GM12892 (cell line): ENCODE measurements at regions not wholly inside any gene's neighbourhood (a gene's known extent, or its start where the extent isn't known, plus 50 kb on each side); places are given as distances from the start of the nearest gene placed in this dataset.
"Not testable (repeated sequence)": the region's sequence is repeated elsewhere in the genome, so short reads cannot be mapped to it uniquely, and the experiment has no call there.

Source experiments
- DNase-seq: peaks from one replicate; pipeline ENCODE4 v3.0.0; 2011; ENCODE audit not compliant: insufficient read length
- FAIRE-seq: peaks from 2 replicates; lab custom pipeline; 2011; peaks lifted over from hg19 to GRCh38; lab: Jason Lieb, UNC
- POLR2A ChIP-seq: IDR thresholded peaks from 2 replicates; pipeline ENCODE4 v1.6.1; 2011; ENCODE audit warnings: low read depth, low read length, control low read depth
- POLR2AphosphoS5 ChIP-seq: IDR thresholded peaks from 2 replicates; pipeline ENCODE4 v1.6.1; 2011; ENCODE audit warnings: low read depth, low read length, control low read depth
- TAF1 ChIP-seq: IDR thresholded peaks from 2 replicates; pipeline ENCODE4 v1.6.1; 2011; ENCODE audit warnings: low read depth, mild to moderate bottlenecking, control low read depth, low read length, borderline replicate concordance

DNA sequence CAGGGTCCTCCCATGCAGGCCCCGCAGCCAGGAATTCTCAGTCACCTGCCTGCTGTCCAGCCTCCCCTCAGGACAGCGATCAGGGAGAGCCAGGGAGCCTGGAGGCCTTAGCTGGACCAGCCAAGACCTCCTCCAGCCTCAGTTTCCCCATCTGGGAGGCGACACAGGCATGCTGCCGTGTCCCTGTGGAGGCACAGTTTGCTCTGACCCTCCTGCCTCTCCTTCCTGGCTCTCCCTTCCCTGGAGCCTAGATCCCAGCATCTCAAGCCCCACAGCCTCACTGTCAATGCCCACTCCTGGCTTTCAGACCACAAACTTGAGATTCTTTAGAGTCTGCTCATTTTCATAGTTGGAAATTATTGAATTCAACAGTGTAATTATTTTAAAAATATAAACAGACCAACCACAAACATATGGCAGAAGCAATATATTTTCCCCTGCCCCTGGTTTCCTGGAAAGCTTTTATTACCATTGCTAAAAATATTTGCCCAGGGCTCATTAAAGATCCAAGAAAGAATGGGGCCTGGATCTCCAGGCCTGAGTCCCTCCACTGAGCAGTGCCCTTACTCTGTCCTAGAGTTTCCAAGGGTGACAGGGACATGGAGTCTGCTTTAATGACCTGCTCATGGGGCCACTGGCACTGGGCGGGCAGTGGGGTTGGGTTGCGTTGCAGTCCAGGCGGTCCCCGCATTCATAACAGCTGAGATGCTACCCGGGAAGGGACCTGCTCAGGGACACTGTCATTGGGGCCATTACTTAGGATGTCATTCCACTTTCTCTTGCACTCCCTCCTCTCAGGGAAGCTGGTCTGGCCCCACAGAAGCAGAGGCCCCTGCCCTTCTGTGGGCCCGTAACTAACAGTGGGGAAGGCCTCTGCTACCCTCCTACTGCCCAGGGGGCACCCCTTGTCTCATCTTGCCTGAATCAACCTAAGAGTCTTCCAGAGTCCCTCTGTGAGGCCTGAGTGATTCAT is 81.6 kb upstream of the CHST15 start:
- DNase-seq (no peak), FAIRE-seq (no peak)
- TF ChIP-seq TAF1 (no peak), POLR2AphosphoS5 (no peak), POLR2A (no peak)

DNA sequence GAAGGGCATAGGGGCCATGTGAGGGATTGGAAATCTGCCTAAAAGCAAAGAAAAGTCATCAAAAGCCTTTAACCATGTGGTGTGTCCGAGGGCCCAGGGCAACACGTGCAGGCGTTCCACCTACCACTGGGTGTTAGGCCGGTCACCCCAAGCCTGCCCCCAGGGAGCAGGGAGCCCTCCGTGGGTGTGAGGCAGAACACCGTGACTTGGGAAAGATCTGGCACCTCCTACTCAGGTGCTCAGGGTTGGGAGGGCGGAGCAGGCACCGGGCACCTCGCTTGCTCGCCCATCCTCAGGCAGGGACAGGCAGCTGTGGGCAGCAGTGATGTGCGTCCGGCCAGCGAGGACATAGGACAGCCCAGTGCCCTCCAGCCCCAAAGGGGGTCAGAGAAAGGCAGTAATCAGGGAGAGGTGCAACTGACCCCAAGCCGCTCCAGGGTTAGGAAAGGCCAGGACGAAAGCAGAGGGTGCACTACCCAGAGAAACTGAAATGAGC is 80.7 kb upstream of the CHST15 start:
- DNase-seq (no peak), FAIRE-seq (no peak)
- TF ChIP-seq POLR2AphosphoS5 (no peak), TAF1 (no peak), POLR2A (no peak)

DNA sequence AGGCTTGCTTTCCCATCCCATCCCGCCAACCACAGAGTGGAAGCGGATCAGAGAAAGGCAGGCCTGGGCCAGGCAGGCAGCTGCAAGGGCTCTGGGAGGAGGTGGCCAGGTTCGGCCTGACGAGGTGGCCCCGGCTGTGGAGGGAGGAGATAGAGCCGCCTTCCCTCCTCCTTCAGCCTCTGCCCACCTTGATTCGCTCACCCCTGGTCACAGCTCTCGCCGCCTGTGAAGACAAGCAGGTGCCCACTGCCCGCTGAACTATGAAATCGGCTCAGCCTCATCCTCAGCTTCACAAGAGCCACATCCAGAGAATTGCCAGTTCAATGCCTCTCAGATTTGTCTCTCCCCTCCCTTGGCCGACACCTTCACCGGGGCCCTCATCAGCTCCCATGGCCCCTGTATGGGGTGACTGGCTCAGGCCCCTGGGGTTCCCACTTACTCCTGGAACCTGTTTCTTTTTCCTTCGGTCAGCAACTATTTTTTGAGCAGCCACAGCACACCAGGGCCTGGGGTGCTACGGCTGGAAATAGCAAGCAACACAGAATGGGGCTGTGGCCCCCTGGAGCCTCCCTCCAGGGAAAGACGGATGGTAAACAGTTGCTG is 80.0 kb upstream of the CHST15 start:
- no peak for FAIRE-seq
- no peak for TF ChIP-seq POLR2A
- no peak for TF ChIP-seq TAF1
- TF ChIP-seq POLR2AphosphoS5, result no peak

DNA sequence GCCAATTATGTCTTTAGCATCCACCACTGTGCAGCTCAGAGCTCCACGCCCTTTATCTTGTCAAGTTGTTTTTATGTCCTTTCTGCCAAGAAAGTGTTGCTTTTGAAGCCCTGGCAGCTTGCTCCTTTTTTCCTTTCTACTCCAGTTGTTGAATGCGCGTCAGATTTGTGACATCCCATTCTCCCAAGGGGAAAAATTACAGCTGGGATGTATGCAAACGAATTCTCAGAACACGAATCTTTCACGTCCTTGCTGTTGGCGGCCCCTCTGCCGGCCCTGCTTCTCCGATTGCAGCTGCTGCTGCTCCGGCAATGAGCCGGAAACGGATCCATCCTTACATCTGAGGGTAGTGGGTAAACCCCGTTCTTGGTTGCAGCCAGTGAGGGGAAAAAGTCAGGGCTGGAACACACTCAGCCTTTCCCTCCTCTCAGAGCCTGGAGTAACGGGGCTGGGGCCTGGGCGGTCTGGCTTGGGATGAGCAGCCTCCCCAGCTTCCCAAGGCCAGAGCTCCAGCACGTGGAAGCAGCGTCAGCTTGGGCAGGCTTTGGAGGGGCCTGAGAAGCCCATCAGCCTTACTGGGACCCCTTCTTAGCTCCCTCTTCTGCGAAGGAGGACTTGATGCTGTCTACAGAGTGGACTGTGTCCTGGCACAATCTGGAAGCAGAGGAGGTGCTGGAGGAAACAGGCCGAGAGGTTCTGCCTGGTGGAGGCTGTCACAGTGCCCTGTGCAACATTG is 79.0 kb upstream of the CHST15 start:
- no peak for TF ChIP-seq POLR2AphosphoS5
- no peak for TF ChIP-seq POLR2A
- TF ChIP-seq TAF1, result no peak
- DNase-seq, result no peak
- FAIRE-seq, result no peak

More for the DNA sequence above, 80.0 kb upstream of the CHST15 start:
- no peak for DNase-seq

DNA sequence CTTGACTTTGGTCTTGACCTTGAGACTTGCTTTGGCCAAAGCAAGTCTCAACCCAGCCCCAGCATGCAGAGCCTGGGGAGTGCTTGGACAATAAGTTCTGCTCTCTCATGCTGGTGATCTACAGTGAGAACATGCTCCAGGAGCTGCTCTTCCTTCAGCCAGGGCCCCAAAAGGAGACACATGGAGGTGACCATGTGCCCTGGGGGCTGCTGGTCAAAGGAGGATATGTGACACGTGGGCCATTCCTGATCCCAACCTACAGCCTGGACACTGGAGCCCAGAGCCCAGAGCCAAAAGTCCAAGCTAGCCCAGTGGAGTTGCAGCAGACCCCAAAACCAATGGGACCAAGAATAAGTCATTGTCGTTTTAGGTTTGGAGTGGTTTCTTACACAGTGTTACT is 78.2 kb upstream of the CHST15 start:
- TF ChIP-seq POLR2A (no peak), POLR2AphosphoS5 (no peak)
- DNase-seq, result no peak
- FAIRE-seq, result no peak

DNA sequence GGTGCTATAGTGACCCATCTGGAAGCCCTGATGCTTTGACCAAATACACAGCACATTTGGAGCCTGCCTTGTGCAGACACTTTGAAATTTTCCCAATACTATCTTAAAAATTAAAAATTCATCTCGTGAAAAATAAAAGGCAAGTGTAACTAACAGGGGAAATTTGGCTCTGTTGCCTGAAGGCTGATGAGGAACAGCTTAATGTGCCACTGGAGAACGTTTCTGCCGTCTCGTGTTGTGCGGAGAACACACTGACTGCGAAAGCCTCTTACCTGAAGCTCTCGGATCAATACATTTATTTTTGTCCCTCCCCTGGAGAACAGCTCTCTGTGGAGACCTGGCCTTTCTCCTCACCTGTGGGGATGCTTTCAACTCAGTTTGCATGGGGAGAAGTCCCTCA is 77.2 kb upstream of the CHST15 start:
- no peak for FAIRE-seq
- TF ChIP-seq POLR2A (no peak), POLR2AphosphoS5 (no peak), TAF1 (no peak)
- no peak for DNase-seq

DNA sequence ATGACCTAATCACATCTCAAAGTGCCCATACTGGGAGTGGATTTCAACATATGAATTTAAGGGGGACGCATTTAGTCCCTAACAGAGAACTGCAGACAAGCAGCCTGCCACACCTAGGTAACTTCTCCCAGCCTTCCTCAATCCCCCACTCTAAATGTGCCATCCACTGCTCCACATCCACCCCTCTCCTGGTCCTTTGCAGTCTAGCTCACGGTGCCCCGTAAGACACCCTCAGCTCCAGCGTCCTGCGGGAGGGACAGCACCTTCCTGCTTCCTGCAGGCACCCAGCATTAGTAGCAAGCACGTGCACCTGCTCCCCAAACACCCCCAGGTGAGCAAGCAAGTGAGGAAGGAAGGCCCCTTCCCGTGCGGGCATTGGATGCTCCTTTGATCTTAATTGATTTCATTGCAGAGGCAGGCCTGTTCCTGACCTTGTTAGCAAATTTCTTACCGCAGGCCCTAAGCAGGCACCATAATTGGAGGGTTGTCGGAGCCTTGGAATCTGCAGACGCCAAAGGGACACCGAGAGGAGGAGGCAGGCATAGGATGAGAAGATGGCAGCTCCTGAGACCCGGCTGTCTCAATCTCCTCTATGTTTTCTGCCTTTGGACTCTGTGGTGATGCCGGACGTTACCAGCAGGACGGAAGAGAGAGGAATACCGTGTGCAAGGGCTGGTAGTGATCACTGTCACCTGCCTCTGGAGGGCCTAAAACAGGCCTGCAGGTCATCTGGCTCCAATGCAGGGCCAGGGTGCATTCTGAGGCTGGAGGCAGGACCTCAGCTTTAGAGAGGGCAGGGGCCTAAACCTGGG is 75.8 kb upstream of the CHST15 start:
- DNase-seq (no peak), FAIRE-seq (no peak)
- TF ChIP-seq TAF1, result no peak
- TF ChIP-seq POLR2A, result no peak
- TF ChIP-seq POLR2AphosphoS5, result no peak

DNA sequence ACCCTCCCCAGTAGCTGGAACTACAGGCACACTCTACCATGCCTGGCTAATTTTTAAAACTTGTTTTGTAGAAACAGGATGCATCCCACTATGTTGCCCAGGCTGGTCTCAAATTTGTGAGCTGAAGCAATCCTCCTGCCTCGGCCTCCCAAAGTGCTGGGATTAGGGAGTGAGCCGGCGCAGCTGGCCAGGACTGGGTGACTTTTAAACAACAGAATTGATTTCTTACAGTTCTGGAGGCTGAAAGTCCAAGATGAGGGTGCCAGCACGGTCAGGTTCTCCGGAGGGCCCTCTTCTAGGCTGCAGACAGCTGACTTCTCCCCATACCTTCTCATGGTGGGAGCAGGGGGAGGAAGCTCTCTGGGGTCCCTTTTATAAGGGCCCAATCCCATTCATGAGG is 75.2 kb upstream of the CHST15 start:
- no peak for FAIRE-seq
- no peak for DNase-seq
- no peak for TF ChIP-seq POLR2AphosphoS5
- TF ChIP-seq TAF1, result no peak
- TF ChIP-seq POLR2A, result no peak

DNA sequence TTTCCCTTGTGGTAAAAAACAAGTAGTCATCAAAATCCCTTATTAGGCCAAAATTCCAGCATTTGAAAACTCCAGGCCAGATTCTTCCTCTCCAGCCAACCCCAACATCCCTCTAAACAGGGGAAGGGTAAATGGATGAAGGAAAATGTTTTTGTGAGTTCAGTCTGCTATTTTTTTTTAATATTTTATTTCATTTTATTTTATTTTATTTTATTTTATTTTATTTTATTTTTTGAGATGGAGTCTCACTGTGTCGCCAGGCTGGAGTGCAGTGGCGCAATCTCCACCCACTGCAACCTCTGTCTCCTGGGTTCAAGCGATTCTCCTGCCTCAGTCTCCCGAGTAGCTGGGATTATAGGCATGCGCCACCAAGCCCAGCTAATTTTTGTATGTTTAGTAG is 74.5 kb upstream of the CHST15 start:
- FAIRE-seq, DNase-seq: not testable (repeated sequence)

DNA sequence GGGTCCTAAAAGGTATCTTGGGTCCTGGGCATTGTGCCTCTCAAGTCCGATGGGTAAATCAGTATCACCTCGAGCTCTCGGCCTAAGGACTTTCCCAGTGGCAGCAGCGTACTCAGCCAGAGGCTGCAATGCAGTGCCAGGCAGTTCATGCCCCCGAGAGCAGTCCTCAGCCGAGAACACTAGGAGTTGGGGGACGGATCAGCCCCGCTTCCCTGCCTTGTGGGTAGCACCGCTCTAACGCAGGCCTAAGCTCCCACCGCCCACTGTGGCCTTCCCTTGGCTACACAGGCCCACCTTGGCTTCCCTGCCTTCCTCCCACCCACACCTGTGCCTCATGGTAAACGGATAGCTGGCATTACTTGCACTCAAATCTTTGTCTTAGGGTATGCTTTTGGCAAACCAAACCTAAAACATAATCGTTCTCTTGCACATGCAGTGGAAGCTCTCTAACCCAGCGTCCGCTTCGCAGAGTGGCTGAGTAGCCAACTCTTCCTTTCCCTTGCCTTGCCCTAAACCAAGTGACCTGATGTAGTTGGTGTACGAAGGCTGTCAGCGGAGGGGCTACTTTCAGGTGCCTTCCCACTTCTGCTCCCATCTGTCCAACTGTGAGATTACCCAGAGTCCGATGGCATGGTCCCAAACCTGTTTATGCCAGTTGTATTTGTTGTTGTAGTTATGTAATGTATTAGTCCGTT is 73.2 kb upstream of the CHST15 start:
- no peak for TF ChIP-seq POLR2AphosphoS5
- TF ChIP-seq POLR2A, result no peak
- no peak for TF ChIP-seq TAF1
- FAIRE-seq, result no peak

DNA sequence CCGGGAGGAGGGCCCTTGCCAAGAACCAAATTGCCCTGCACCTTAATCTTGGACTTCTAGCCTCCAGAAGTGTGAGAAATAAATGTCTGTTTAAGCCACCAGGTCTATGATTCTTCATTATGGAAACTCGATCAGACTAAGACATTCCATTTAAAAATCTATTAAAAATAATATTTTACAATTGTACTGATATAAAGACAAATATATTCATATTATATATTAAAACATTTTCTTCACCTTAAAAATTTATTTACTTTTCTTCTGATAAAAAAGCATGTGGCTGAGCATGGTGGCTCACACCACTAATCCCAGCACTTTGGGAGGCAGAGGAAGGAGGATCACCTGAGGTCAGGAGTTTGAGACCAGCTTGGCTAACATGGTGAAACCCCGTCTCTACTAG is 72.4 kb upstream of the CHST15 start:
- no peak for FAIRE-seq
- TF ChIP-seq TAF1 (no peak), POLR2AphosphoS5 (no peak), POLR2A (no peak)
- no peak for DNase-seq

More for the DNA sequence above, 73.2 kb upstream of the CHST15 start:
- no peak for DNase-seq
